ENCODE measurements at regions not wholly inside any gene's neighbourhood (a gene's known extent, or its start where the extent isn't known, plus 50 kb on each side); places are given as distances from the start of the nearest gene placed in this dataset.
"Not testable (repeated sequence)": the region's sequence is repeated elsewhere in the genome, so short reads cannot be mapped to it uniquely, and the experiment has no call there.

- H3K27ac ChIP-seq (ENCODE audit: low read length): no peak overlapping the region
- TF ChIP-seq CTCF (IDR thresholded peaks at IDR 0.05; ENCODE audit: low read depth, low read length): no peak
- no peaks in the 10 kb centered on the region for H3K9me3 ChIP-seq (ENCODE audit: insufficient read depth, low read length)
- H3K36me3 ChIP-seq (replicated peaks; ENCODE audit: low read depth, low read length): no peaks in the 10 kb centered on the region
- H3K9ac ChIP-seq (ENCODE audit: low read length): no peak overlapping the region
- H4K20me1 ChIP-seq (ENCODE audit: insufficient read depth, low read length): no peaks in the 10 kb centered on the region
- no peaks in the 10 kb centered on the region for H3K27me3 ChIP-seq (ENCODE audit: low read depth, low read length)
- H3K4me2 ChIP-seq (ENCODE audit: low read length): no peak overlapping the region
- no peak overlapping the region for H2AFZ ChIP-seq (ENCODE audit: low read depth, low read length)
- H3K4me1 ChIP-seq (ENCODE audit: low read length): no peaks in the 10 kb centered on the region
- H3K4me3 ChIP-seq (ENCODE audit: low read length): no peak overlapping the region
- no peaks in the 10 kb centered on the region for H3K79me2 ChIP-seq (ENCODE audit: low read length)
Observed at GRCh38 chr3:165607221-165607620, 230.0 kb downstream of the BCHE start.

- H3K36me3 ChIP-seq (replicated peaks; ENCODE audit: low read depth, low read length): no peaks in the 10 kb centered on the region
- no peaks in the 10 kb centered on the region for H4K20me1 ChIP-seq (ENCODE audit: insufficient read depth, low read length)
- no peak overlapping the region for H3K27ac ChIP-seq (ENCODE audit: low read length)
- no peak overlapping the region for H3K4me3 ChIP-seq (ENCODE audit: low read length)
- H3K79me2 ChIP-seq (ENCODE audit: low read length): no peaks in the 10 kb centered on the region
- no peaks in the 10 kb centered on the region for H3K4me1 ChIP-seq (ENCODE audit: low read length)
- no peaks in the 10 kb centered on the region for H3K9me3 ChIP-seq (ENCODE audit: insufficient read depth, low read length)
- H3K4me2 ChIP-seq (ENCODE audit: low read length): no peak overlapping the region
- no peaks in the 10 kb centered on the region for H3K27me3 ChIP-seq (ENCODE audit: low read depth, low read length)
- H2AFZ ChIP-seq (ENCODE audit: low read depth, low read length): no peak overlapping the region
- no peak overlapping the region for H3K9ac ChIP-seq (ENCODE audit: low read length)
- no peak for TF ChIP-seq EZH2phosphoT487 (IDR thresholded peaks at IDR 0.05; ENCODE audit: low read depth)
- no peak for TF ChIP-seq CTCF (IDR thresholded peaks at IDR 0.05; ENCODE audit: low read depth, low read length)
Observed at GRCh38 chr3:165603196-165603595, 234.0 kb downstream of the BCHE start.

- not testable (repeated sequence) for H3K9me3 ChIP-seq (ENCODE audit: insufficient read depth, low read length); H4K20me1 ChIP-seq (ENCODE audit: insufficient read depth, low read length); H3K4me2 ChIP-seq (ENCODE audit: low read length); H3K4me3 ChIP-seq (ENCODE audit: low read length); H3K27ac ChIP-seq (ENCODE audit: low read length); H3K79me2 ChIP-seq (ENCODE audit: low read length); H3K9ac ChIP-seq (ENCODE audit: low read length); H3K27me3 ChIP-seq (ENCODE audit: low read depth, low read length); H2AFZ ChIP-seq (ENCODE audit: low read depth, low read length); H3K4me1 ChIP-seq (ENCODE audit: low read length); H3K36me3 ChIP-seq (replicated peaks; ENCODE audit: low read depth, low read length)
Observed at GRCh38 chr3:165572566-165572965, 264.7 kb downstream of the BCHE start.

GRCh38 chr3:165568907-165569462 lies 268.2 kb downstream of the BCHE start:
- Histone ChIP-seq H3K4me1 (ENCODE audit: low read length) (no peaks in the 10 kb centered on the region), H3K9ac (ENCODE audit: low read length) (no peak overlapping the region), H3K4me3 (ENCODE audit: low read length) (no peak overlapping the region), H4K20me1 (ENCODE audit: insufficient read depth, low read length) (no peaks in the 10 kb centered on the region), H3K9me3 (ENCODE audit: insufficient read depth, low read length) (no peaks in the 10 kb centered on the region), H3K36me3 (replicated peaks; ENCODE audit: low read depth, low read length) (no peaks in the 10 kb centered on the region), H2AFZ (ENCODE audit: low read depth, low read length) (no peak overlapping the region), H3K79me2 (ENCODE audit: low read length) (no peaks in the 10 kb centered on the region), H3K27me3 (ENCODE audit: low read depth, low read length) (no peaks in the 10 kb centered on the region), H3K4me2 (ENCODE audit: low read length) (no peak overlapping the region), H3K27ac (ENCODE audit: low read length) (no peak overlapping the region)
- TF ChIP-seq CTCF (IDR thresholded peaks at IDR 0.05; ENCODE audit: low read depth, low read length) (no peak), EZH2phosphoT487 (IDR thresholded peaks at IDR 0.05; ENCODE audit: low read depth) (no peak)

- Histone ChIP-seq H3K27ac (ENCODE audit: low read length) (no peak overlapping the region), H3K9ac (ENCODE audit: low read length) (no peak overlapping the region), H3K27me3 (ENCODE audit: low read depth, low read length) (no peaks in the 10 kb centered on the region), H3K36me3 (replicated peaks; ENCODE audit: low read depth, low read length) (no peaks in the 10 kb centered on the region), H3K4me1 (ENCODE audit: low read length) (no peaks in the 10 kb centered on the region), H4K20me1 (ENCODE audit: insufficient read depth, low read length) (no peaks in the 10 kb centered on the region), H3K4me3 (ENCODE audit: low read length) (no peak overlapping the region), H3K79me2 (ENCODE audit: low read length) (no peaks in the 10 kb centered on the region), H3K4me2 (ENCODE audit: low read length) (no peak overlapping the region), H3K9me3 (ENCODE audit: insufficient read depth, low read length) (no peaks in the 10 kb centered on the region), H2AFZ (ENCODE audit: low read depth, low read length) (no peak overlapping the region)
- no peak for TF ChIP-seq EZH2phosphoT487 (IDR thresholded peaks at IDR 0.05; ENCODE audit: low read depth)
- TF ChIP-seq CTCF (IDR thresholded peaks at IDR 0.05; ENCODE audit: low read depth, low read length): no peak
Observed at GRCh38 chr3:165555785-165556184, 281.4 kb downstream of the BCHE start.

Measured in OCI-LY3 (cell line).